ENCODE measurements at regions not wholly inside any gene's neighbourhood (a gene's known extent, or its start where the extent isn't known, plus 50 kb on each side); places are given as distances from the start of the nearest gene placed in this dataset.

DNA sequence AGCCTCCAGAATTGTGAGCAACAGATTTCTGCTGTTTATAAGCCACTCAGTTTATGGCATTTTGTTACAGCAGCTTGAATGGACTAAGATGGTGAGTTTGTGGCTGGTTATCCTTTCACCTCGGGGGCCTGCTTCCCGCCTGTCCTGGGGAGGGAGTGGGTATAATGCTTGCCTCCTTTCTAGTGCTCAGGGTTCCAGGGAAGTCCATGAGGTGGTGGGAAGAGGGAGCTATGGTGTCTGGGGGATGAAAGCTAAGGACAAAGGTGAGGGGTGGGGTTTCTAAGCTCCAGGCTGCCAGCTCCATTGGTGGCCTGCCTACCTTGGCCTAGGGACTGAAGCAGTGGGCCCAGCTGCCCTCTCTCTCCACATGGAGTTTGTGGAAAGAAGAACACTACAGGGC, 50.2 kb upstream of the SDK2 start:
- no peak for DNase-seq (ENCODE audit: low read depth)

DNA sequence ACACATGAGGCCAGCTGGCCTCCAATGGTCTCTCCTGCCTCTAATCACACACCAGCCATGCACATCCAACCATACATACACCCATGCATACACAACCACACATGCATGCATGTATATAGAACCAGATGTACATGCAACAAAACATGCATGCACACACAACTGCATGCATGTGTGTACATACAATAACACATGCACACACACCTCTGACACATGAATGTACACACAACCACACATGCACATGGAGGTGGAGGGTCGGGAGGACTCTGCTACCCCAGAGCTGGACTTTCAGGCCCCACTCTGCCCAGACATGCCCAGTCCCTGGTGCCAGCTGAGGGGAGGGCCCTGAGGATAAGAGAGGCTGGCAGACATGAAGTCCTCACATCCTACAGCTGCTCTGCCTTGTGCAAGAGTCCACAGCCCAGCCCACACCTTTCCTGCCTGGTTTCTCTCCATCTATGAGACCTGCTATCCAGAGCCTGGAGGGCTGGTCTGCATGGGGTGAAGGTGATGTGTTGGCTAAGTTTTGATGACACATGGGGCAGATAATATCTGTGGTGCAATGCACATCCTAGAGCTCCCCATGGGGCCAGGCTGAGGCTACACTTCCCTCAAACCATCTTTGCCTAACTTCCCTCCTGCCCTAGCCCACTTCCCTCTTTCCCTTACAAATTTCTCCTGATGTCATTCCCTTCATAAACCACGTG, 50.9 kb upstream of the SDK2 start:
- no peak for DNase-seq (ENCODE audit: low read depth)

DNA sequence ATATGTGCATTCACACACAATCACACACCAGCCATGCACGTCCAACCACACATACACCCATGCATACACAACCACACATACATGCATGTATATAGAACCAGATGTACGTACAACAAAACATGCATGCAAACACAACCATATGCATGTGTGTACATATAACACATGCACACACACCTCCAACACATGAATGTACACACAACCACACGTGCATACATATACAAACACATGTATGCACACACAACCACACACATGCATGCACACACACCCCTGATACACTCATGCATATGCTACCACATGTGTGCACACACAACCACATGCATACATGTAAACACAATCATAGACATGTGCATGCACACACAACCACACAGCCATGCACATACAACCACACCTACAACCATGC, 52.0 kb upstream of the SDK2 start:
- DNase-seq (ENCODE audit: low read depth) = no peak

DNA sequence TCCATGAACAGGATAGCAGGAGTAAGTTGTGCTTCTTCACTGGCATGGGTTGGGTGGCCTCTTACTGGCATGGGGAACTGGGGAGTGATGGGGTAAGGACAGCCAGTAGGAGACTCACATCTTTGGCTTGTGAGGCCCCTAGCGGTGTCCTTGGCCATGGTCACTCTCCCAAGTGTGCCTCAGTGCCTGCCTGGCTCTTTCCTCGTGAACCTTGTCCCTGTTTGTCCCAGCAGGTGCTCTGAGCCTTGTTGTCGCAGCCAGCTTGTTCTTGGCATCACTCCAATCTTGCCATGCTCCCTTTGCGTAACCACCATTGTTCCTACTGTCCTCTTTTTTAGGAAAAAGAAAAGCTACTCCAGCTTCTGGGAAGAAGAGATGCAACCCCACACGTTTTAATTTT, 53.6 kb upstream of the SDK2 start:
- DNase-seq (ENCODE audit: low read depth) = no peak

DNA sequence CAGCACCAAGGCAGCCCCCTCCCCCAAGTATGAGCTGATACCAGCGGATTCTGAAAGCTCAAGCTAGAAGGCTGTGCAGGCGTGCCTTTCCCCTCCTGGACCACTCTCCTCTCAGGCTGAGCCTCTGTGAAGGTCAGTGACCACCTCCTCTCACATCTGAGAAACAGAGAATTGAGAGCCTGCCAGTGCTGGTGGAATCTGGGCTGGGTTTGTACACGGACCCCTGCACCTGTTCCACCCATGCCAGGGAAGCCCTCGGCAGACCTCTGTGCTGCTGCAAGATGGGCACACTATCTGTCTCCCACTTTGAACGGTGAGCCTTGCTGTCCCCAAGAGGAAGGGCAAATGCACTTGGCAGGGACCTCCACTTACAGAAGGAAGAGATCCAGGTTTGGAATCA, 54.7 kb upstream of the SDK2 start:
- no peak for DNase-seq (ENCODE audit: low read depth)

DNA sequence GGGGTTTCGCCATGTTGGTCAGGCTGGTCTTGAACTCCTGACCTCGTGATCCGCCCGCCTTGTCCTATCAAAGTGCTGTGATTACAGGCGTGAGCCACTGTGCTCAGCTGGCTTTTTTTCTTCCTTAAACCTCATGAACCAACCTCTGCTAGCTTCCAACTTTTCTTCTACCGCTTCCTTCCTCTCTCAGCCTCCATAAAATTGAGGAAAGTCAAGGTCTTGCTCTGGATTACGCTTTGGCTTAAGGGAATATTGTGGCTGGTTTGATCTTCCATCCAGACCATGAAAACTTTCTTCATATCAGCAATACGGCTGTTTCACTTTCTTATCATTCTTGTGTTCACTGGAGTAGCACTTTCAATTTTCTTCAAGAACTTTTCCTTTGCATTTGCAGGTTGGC, 57.5 kb upstream of the SDK2 start:
- no peak for DNase-seq (ENCODE audit: low read depth)

DNA sequence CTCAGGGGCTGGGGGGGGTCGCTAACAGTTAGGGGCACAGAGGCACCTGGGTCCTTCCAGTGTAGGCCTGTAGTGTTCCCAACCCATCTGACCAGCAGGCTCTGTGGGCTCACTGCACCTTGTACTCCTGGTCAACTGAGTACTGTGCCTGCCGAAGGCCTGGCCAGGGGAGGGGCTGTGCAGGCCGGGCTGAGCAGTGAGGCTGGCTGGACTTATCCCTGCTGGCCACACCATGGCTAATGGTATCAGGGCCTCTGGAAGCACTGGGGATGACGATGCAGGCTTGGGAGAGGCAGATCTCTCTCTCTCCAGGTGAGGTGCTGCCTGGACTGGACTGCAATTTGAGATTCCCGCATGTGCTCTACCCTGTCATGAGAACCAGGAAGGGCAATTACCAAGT, 58.9 kb upstream of the SDK2 start:
- DNase-seq (ENCODE audit: low read depth) = no peak

DNA sequence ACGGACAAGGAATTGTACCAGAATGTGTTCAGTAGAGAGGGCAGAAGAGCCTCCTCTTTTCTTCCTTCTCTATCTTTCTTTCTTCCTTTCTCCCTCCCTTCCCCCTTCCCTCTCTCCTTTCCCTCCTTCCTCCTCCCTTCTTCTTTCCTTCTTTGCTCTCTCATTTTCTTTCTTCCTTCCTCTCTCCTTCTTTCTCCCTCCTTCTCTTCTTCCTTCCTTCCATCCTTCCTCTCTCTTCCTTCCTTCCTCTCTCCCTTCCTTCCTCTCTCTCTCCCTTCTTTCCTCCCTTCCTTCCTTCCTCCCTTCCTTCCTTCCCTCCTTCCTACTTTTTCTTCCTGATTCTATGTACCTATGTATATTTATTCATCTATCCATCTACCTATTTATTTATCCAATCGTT, 59.7 kb upstream of the SDK2 start:
- DNase-seq (ENCODE audit: low read depth) = no peak

DNA sequence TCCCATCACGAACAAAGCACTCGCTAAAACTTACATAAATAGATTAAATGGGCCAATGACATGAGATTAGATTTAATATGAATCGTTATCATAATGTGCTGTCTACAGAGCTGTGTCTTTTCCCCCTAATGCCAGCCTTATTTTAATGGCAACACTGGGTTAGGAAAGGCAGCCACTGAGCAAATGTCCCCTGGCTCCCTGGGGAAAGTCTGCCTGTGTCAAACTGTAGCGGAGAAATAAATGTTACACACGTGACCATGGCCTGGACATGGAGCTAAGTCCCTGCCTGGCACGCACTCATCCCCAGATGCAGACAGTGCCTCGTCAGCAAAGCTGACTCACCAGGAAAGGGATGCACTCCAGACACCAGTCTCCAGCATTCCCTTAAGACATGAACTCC, 61.3 kb upstream of the SDK2 start:
- DNase-seq (ENCODE audit: low read depth) = no peak

DNA sequence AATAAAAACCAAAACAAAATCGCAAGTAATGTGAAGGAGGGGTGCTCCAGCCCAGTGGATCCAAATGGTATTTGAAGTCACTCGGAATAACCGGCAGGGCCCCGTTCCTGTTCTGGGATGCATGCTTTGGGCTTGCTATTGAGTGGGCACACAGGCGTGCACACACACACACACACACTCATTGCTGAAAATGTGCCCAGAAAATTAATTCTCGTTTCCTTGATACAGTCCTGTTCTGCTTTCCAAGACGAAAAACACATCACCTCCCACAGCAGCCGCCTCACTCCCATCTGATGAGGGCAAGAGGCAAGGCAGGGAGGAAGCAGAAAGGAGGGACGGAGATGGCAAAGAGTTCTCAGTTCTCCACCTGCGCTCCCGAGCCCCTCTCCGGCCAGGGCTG, 62.2 kb upstream of the SDK2 start:
- no peak for DNase-seq (ENCODE audit: low read depth)

DNA sequence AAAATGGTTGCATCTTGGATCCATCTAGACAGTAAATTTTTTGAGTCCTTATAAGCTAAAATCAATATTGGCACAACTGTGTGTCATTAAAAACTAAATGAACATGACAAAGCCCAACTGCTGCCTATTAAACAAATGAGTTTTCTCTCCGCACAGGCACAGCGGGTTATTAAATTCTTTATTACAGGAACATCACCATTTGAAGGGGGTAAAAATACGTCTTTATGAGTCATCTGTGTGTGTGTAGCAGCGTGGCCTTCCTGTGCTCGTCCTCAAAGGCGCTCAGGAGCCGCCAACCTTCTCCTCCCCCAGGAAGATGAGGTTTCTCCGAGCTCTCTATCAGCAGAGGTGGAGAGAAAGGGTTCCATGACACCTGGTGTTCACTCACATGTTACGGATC, 62.6 kb upstream of the SDK2 start:
- no peak for DNase-seq (ENCODE audit: low read depth)

DNA sequence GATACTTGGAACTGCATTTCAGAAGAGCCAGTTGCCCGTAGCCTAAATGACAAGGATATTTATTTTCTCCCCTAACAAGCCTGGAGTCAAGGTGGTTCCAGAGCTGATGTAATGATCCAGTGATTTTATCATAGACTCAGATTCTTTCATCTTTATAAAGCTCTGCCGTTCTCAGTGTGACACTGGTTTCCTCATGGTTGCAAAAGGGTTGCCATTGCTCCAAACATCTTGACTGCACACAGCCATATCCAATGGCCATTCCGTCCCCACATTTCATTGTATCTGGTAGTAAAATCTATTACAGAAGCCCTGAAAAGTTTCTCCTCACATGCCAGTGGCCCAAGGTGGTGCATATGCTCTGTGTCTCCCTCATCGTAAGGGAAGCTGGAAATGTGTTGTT, 63.1 kb upstream of the SDK2 start:
- DNase-seq (ENCODE audit: low read depth) = no peak

DNA sequence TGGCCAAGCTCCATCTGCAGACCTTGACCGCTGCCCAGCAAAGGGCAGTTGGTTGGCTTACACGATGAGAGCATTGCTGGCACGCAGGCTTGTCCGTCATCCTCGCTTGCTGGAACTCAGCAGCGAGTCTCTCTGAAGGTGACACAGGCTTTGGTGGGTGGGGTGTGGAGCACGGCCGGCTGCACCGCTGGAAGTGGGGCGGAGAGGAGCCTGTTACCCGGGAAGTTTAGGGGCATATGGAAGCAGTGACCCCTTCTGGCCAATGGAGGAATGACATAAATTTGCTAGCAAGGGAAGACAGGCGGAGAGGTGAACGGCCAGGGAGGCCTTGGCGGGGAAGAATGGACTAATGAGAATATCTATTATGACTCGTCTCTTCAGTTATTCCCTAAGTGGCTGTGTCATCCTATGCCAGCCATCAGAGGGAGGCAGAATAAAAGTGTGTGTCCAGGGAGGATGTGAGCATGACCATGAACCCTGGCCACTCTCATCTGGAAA, 65.9 kb upstream of the SDK2 start:
- DNase-seq (ENCODE audit: low read depth) = no peak

DNA sequence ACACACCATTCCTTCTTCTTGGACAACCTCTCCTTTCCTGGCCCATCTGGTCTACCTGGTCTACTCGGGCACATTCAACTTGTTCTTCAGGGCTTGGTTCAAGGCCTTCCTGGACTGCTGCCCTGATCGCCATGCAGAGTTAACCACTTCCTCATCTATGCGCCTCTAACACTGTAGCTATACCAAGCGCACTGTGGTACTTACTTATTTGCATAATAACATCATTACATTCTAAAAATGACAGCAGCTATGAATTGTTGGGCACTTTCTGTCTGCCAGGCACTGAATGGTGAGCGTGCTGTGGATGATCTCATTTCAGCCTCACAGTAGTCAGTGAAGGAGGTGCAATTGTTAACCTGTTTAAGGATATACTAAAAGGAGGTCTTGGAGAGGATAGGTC, 66.9 kb upstream of the SDK2 start:
- DNase-seq (ENCODE audit: low read depth) = no peak

DNA sequence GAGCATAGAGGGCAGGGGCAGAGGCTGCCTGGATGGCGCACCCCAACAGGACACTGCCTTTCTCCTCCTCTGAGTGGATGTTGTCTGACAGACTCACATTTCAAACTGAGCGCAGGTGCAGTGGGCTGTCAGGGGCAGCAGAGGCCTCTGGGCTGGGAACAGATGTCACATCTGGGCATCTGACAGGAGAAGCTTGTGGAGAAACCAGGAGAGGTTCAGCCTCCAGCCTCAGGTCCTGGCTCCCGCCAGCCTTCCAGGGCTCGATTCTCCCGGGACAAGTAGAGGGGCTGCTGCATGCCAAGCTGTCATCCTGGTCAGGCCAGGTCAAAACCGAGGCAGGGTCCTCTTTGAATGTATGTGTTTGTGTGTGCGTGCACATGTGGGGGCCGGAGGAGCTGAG, 67.7 kb upstream of the SDK2 start:
- no peak for DNase-seq (ENCODE audit: low read depth)

DNA sequence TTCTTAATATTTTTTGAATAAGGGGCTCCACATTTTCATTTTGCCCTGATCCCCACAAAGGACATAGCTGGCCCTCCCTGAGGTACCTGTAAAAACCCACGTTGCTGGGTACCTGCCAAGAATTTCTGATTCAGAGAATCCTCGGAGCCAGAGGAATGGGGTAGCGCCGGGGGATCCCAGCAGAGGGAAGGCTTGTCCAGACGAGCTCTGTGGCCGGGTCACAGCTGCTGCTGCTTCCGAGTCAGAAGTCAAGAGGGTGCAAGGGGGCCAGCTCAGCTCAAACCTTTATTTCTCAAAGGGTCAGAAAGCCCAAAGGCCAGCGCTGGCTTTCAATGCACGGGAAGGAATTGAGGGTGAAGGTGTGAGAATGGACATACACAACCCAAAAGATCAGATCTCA, 68.9 kb upstream of the SDK2 start:
- no peak for DNase-seq (ENCODE audit: low read depth)

DNA sequence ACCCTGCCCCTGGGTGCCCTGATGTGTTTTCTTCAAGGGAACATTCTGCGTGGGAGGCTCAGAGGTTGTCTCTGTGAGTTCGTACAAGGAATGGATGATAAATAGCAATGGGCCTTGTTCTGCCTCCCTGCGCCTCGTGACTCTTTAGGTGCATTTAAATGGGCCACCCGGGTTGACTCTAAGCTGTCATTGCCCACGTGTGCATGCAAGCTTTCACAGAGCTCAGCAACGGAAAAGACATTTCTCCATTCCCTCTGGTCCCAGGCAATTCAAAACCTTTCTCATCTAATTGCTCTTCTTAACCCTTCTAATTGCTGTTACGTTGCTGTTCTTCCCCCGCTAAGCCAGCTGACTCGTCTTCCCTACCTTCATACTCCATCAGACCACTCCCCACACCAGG, 71.5 kb upstream of the SDK2 start:
- no peak for DNase-seq (ENCODE audit: low read depth)

DNA sequence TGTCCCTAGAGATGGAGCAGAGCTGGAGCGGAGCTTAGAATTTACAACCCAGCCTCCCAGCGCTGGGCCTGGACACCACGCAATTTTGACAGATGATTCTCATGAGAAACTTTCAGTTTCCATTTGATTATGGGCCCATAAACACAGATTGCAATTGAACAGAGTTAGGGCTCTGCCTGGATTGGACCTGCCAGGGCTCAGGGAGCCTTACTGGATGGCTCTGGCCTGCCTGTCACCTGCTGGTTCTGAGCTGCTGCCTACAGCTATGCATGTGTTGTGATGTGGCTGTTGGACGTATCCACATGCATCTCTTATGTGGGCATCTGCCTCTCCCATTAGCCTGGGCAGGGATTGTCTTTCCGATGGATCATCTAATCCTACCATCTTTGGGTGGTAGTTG, 73.4 kb upstream of the SDK2 start:
- no peak for DNase-seq (ENCODE audit: low read depth)

DNA sequence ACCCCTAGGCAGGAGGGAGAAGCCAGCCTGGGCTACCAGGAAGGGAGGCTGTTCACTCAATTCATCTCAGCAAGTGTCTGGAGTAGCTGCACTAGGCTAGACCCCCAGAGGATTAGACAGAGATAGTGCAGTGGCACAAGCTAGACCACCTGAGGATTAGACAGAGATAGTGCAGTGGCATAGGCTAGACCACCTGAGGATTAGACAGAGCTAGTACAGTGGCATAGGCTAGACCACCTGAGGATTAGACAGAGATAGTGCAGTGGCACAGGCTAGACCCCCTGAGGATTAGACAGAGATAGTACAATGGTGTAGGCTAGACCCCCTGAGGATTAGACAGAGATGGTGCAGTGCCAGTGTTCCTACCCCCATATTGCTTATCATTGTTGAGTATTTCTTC, 74.1 kb upstream of the SDK2 start:
- no peak for DNase-seq (ENCODE audit: low read depth)

DNA sequence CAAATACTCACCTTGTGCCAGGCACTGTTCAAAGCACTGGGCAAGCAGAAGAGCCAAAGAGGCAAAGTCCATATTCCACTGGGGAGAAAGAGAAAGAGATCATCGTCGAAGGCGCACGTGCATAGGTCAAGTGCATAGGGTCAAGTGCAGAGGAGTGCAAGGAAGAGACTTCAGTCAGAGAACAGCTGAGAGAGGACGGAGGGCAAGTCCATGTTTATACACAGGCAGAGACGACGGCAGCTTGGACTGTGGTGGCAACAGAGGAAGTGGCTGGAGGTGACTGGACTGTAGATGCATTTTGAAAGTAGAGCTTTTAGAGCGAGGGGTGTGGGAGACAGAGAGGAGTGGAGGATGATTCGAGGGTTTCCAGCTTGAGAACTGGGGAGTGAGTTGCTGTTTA, 74.7 kb upstream of the SDK2 start:
- DNase-seq (ENCODE audit: low read depth) = no peak

DNA sequence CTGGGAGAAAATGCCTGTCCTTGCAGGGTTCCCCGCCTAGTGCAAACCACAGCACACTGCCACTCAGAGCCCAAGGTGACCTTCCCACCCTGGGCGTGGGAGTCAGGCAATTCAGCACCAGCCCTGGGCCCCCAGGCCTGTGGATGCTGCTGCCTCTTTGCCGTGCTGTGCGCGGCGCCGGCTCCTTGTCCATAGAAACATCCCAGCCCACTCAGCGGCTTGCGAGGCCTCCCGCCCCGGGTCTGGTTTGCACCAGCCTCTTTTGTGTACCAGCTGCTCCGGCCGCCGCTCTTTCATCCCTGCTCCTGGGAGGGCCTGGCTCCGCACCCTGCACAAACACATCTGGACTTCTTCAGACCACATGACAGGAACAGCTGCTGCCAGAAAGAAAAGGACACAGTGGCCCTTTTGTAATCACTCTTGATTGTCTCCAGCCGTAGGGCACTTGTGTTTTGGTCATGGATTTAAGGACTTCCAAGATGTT, 75.4 kb upstream of the SDK2 start:
- DNase-seq (ENCODE audit: low read depth) = no peak

DNA sequence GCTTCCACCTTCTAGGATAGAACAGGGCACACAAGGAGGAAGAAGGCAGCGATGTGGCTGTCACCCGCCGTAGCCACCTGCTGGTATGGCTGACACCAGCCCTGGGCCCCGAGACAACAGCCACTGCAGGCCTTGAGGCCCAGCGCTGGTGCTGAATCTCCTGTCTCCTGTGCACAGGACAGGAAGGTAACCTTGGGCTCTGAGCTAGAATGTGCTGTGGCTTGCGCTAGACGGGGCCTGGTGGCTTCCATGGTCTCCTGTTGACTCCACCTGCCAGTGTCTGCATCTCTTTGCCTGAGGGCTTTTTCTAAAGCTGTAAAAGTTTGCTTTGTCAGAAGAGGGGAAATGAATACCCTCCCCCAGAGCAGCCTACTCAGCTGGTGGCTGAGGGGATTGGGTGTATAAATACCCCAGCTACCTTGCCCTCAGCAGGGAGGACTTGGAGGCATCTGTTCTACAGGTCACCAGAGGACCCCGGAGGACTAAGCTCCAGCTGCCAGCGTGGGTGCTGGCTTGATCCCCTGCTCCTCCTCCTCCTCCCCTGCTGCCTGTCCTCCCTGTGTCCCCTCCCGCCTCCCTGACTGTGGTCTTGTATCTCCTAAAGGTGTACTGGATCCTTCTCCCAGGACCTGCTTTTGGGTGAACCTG, 76.1 kb upstream of the SDK2 start:
- no peak for DNase-seq (ENCODE audit: low read depth)

DNA sequence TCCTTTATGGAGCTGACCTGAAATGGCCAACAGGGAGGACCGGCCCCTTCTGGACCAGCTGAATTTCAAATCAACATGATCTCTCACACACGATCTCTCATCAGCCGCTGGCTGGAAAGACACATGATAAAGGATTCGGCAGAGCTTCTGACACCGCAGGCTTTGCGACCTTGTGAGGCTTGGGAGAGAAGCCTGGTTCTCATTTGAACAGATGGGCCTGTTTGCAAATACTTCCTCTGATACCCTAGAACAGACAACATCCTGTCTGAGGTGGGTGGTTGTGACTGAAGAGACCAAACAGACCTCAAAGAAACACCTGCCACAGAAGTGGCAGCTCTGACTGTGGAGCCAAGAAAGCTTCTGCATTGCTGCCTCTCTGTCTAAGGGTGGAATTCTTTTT, 77.9 kb upstream of the SDK2 start:
- no peak for DNase-seq (ENCODE audit: low read depth)

DNA sequence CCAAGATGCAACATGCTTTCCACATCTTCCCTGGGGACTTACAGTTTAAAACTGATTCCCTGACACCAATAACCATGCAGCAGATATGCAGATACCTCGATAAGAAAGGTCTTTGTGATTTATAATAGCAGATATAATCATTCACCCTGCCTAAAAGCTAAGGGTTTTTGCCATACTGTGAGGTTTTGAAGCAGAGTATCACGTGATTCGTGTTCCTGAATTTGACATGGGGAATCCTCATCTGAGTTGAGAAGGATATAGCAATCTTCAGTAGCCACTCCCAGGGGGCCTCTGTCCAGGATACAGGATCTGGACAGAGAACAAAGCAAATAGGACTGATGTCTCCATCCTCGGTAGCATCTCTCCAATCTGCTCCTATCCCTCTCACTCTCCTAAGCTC, 79.1 kb upstream of the SDK2 start:
- no peak for DNase-seq (ENCODE audit: low read depth)

Data from HS-5 (cell line).